HG03575 (cell line): ENCODE measurements at regions not wholly inside any gene's neighbourhood (a gene's known extent, or its start where the extent isn't known, plus 50 kb on each side); places are given as distances from the start of the nearest gene placed in this dataset.

Experiments
- ATAC-seq: cut with Tn5 transposase; IDR thresholded peaks from one replicate; pipeline ENCODE4 v1.9.1; 2021; ENCODE audit not compliant: unreplicated experiment, insufficient number of reproducible peaks, low FRiP score; ENCODE audit errors: extremely low read depth

GRCh38 chr9:23341346-23341745 is 484.7 kb downstream of the ELAVL2 start:
- ATAC-seq, result no peak

- ATAC-seq, result no peak
Observed at GRCh38 chr9:23342291-23342690, 483.7 kb downstream of the ELAVL2 start.

- ATAC-seq, result no peak
Observed at GRCh38 chr9:23343226-23343625, 482.8 kb downstream of the ELAVL2 start.

- no peak for ATAC-seq
Observed at GRCh38 chr9:23361096-23361495, 464.9 kb downstream of the ELAVL2 start.

GRCh38 chr9:23372703-23373102 is 453.3 kb downstream of the ELAVL2 start:
- ATAC-seq, result no peak

- no peak for ATAC-seq
Observed at GRCh38 chr9:23375511-23375910, 450.5 kb downstream of the ELAVL2 start.

GRCh38 chr9:23379842-23380241 is 446.2 kb downstream of the ELAVL2 start:
- no peak for ATAC-seq

GRCh38 chr9:23380821-23381220 is 445.2 kb downstream of the ELAVL2 start:
- no peak for ATAC-seq

- no peak for ATAC-seq
Observed at GRCh38 chr9:23382418-23382817, 443.6 kb downstream of the ELAVL2 start.

GRCh38 chr9:23394189-23394588 is 431.9 kb downstream of the ELAVL2 start:
- ATAC-seq, result no peak

GRCh38 chr9:23408874-23409273 is 417.2 kb downstream of the ELAVL2 start:
- ATAC-seq, result no peak

- no peak for ATAC-seq
Observed at GRCh38 chr9:23412046-23412445, 414.0 kb downstream of the ELAVL2 start.

GRCh38 chr9:23412458-23412857 is 413.6 kb downstream of the ELAVL2 start:
- ATAC-seq, result no peak

GRCh38 chr9:23413541-23413940 is 412.5 kb downstream of the ELAVL2 start:
- ATAC-seq, result no peak

GRCh38 chr9:23423999-23424398 is 402.0 kb downstream of the ELAVL2 start:
- no peak for ATAC-seq

- ATAC-seq, result no peak
Observed at GRCh38 chr9:23426144-23426543, 399.9 kb downstream of the ELAVL2 start.

- no peak for ATAC-seq
Observed at GRCh38 chr9:23431459-23431858, 394.6 kb downstream of the ELAVL2 start.

GRCh38 chr9:23434654-23435053 is 391.4 kb downstream of the ELAVL2 start:
- no peak for ATAC-seq

GRCh38 chr9:23438299-23438907 is 387.6 kb downstream of the ELAVL2 start:
- ATAC-seq, result no peak

GRCh38 chr9:23441275-23441674 is 384.8 kb downstream of the ELAVL2 start:
- no peak for ATAC-seq

- no peak for ATAC-seq
Observed at GRCh38 chr9:23444658-23445057, 381.4 kb downstream of the ELAVL2 start.
